SU-DHL-6 (cell line): ENCODE measurements at regions not wholly inside any gene's neighbourhood (a gene's known extent, or its start where the extent isn't known, plus 50 kb on each side); places are given as distances from the start of the nearest gene placed in this dataset.

Source experiments
- H2AFZ ChIP-seq: fragments of 200-600 bp; sonication (generic); 2 replicates; pipeline ENCODE4 v1.6.1; 2014; ENCODE audit warnings: low read depth, mild to moderate bottlenecking, moderate library complexity, mixed read lengths, antibody characterized with exemption, low read length; ENCODE audit not compliant: severe bottlenecking
- H3F3A ChIP-seq: fragments of 200-600 bp; shearing (Covaris generic); 2 replicates; pipeline ENCODE4 v1.6.0; 2016; ENCODE audit warnings: antibody characterized with exemption, mild to moderate bottlenecking; ENCODE audit not compliant: insufficient read depth
- H3K27ac ChIP-seq: fragments of 200-600 bp; sonication (generic); 2 replicates; pipeline ENCODE4 v1.5.1; 2016; ENCODE audit warnings: low read depth, mild to moderate bottlenecking, low read length, moderate library complexity, mixed read lengths
- H3K27me3 ChIP-seq: fragments of 200-600 bp; sonication (generic), shearing (Covaris generic); 2 replicates; pipeline ENCODE4 v1.6.0; 2014; ENCODE audit warnings: mild to moderate bottlenecking, low read length
- H3K36me3 ChIP-seq: fragments of 200-600 bp; sonication (generic); 2 replicates; pipeline ENCODE4 v1.6.1; 2014; ENCODE audit warnings: mild to moderate bottlenecking, low read length, mixed read lengths
- H3K4me2 ChIP-seq: fragments of 300-600, 200-600 bp; shearing (Covaris generic), sonication (generic); 2 replicates; pipeline ENCODE4 v1.6.0; 2014; ENCODE audit warnings: low read length, low read depth, mild to moderate bottlenecking; ENCODE audit not compliant: poor library complexity, severe bottlenecking
- H3K4me3 ChIP-seq: fragments of 200-600 bp; sonication (generic); 2 replicates; pipeline ENCODE4 v1.5.1; 2014; ENCODE audit warnings: antibody characterized with exemption, low read length, mild to moderate bottlenecking, mixed read lengths; ENCODE audit not compliant: insufficient read depth, poor library complexity, severe bottlenecking
- H3K79me2 ChIP-seq: fragments of 200-600 bp; sonication (generic); 2 replicates; pipeline ENCODE4 v1.6.1; 2014; ENCODE audit warnings: mild to moderate bottlenecking, low read length, moderate library complexity; ENCODE audit not compliant: insufficient read depth
- H3K9ac ChIP-seq: fragments of 200-600 bp; sonication (generic); 2 replicates; pipeline ENCODE4 v1.7.0; 2014; ENCODE audit warnings: mild to moderate bottlenecking, low read length
- H3K9me2 ChIP-seq: fragments of 200-600 bp; sonication (generic); replicated peaks from 2 replicates; pipeline ENCODE4 v1.6.1; 2014; ENCODE audit warnings: low read length; ENCODE audit not compliant: insufficient read depth
- H3K9me3 ChIP-seq: fragments of 200-600 bp; sonication (generic); 2 replicates; pipeline ENCODE4 v1.6.1; 2014; ENCODE audit warnings: low read length, mixed read lengths; ENCODE audit not compliant: insufficient read depth
- H4K20me1 ChIP-seq: fragments of 200-600 bp; sonication (generic); 2 replicates; pipeline ENCODE4 v1.6.1; 2014; ENCODE audit warnings: low read depth, mild to moderate bottlenecking, antibody characterized with exemption, low read length, moderate library complexity, mixed read lengths
- EZH2phosphoT487 ChIP-seq: fragments of 200-600 bp; sonication (generic), shearing (Covaris generic); conservative IDR thresholded peaks from 2 replicates; pipeline ENCODE4 v1.6.1; 2018; ENCODE audit warnings: mild to moderate bottlenecking, antibody characterized with exemption, low read length, moderate library complexity, mixed read lengths
- TF ChIP-seq, protein P1 (sequence below): fragments of 200-600 bp; sonication (generic); IDR thresholded peaks from one replicate; pipeline ENCODE4 v1.5.1; 2017; ENCODE audit warnings: antibody characterized with exemption, mild to moderate bottlenecking, low read length, moderate library complexity; ENCODE audit not compliant: insufficient read depth, poor library complexity, severe bottlenecking

DNA sequence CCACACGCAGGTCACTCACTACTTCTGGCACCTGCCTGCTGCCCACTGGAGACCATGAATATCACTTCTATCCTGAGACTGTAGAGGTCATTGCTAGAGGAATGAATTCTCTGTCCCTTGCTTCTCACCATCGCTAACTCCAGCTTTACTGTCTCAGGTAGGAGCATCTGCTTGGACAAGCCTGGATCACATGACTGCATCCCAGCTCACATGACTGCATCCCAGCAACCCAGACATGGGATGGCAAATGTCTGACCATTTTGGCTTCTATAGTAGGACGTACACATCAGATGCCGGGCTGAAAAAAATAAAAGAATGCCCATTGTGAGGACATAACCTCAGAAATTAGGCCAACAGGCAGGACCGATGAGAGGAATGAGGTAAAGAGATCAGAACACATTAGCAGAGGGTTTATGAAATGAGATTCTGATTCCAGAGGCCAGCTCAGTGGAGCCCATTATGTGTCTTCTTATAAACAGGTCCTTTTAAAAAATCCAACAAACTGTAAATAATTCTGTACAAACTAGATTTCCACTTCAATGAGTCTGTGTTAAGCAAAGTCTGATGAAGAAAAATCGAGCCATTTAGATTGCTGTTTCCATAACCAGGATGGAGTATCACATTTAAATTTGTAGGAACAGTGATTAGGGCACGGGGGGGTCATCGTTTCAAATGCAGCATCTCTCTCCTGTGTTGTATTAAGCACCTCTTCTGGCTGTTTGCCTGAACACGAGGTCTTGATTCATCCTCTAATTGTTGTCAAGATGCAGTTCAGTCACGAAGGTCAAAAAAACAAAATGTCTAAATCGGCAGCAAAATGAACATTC, 126.7 kb downstream of the MTHFS start:
- no peak overlapping the region for H3K27ac ChIP-seq
- H3K4me2 ChIP-seq, result no peak overlapping the region
- H3K4me3 ChIP-seq, result no peak overlapping the region
- H3K9me3 ChIP-seq, result no peaks in the 10 kb centered on the region
- H3K27me3 ChIP-seq, result no peaks in the 10 kb centered on the region
- no peak overlapping the region for H2AFZ ChIP-seq
- H3K79me2 ChIP-seq, result no peaks in the 10 kb centered on the region
- H3K9ac ChIP-seq, result no peak overlapping the region
- H4K20me1 ChIP-seq, result no peaks in the 10 kb centered on the region
- no peaks in the 10 kb centered on the region for H3K36me3 ChIP-seq
- H3F3A ChIP-seq, result no peaks in the 10 kb centered on the region
- TF ChIP-seq, protein P1, sequence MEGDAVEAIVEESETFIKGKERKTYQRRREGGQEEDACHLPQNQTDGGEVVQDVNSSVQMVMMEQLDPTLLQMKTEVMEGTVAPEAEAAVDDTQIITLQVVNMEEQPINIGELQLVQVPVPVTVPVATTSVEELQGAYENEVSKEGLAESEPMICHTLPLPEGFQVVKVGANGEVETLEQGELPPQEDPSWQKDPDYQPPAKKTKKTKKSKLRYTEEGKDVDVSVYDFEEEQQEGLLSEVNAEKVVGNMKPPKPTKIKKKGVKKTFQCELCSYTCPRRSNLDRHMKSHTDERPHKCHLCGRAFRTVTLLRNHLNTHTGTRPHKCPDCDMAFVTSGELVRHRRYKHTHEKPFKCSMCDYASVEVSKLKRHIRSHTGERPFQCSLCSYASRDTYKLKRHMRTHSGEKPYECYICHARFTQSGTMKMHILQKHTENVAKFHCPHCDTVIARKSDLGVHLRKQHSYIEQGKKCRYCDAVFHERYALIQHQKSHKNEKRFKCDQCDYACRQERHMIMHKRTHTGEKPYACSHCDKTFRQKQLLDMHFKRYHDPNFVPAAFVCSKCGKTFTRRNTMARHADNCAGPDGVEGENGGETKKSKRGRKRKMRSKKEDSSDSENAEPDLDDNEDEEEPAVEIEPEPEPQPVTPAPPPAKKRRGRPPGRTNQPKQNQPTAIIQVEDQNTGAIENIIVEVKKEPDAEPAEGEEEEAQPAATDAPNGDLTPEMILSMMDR, result no peak
- TF ChIP-seq EZH2phosphoT487, result no peak
- no peaks in the 10 kb centered on the region for H3K9me2 ChIP-seq

DNA sequence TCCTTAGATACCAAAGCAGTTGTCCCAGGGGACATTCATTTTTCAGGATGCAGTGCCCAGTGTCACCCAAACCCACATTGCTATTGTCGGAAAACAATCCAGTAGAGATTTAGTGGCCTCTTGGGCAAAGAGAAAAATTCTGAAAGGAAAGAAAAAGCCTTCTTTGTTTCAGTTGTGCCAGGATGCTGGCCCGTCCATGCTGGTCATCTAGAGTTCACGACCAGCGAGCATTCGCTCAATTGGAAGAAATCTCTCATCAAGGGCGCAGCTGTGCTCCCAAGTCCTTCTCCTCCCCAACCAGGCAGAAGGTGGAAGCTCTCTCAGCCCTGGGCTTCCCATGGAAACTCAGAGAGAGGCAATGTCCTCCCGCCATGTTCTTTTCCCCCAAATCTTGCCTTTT, 123.7 kb downstream of the MTHFS start:
- no peaks in the 10 kb centered on the region for H3K27me3 ChIP-seq
- H3K4me2 ChIP-seq, result no peak overlapping the region
- H3K79me2 ChIP-seq, result no peaks in the 10 kb centered on the region
- no peak overlapping the region for H3K27ac ChIP-seq
- no peaks in the 10 kb centered on the region for H3F3A ChIP-seq
- H4K20me1 ChIP-seq, result no peaks in the 10 kb centered on the region
- no peak overlapping the region for H3K4me3 ChIP-seq
- H3K9me2 ChIP-seq, result no peaks in the 10 kb centered on the region
- TF ChIP-seq EZH2phosphoT487, result no peak
- TF ChIP-seq, protein P1, result no peak
- H3K36me3 ChIP-seq, result no peaks in the 10 kb centered on the region
- H3K9me3 ChIP-seq, result no peaks in the 10 kb centered on the region
- no peak overlapping the region for H3K9ac ChIP-seq
- no peak overlapping the region for H2AFZ ChIP-seq

DNA sequence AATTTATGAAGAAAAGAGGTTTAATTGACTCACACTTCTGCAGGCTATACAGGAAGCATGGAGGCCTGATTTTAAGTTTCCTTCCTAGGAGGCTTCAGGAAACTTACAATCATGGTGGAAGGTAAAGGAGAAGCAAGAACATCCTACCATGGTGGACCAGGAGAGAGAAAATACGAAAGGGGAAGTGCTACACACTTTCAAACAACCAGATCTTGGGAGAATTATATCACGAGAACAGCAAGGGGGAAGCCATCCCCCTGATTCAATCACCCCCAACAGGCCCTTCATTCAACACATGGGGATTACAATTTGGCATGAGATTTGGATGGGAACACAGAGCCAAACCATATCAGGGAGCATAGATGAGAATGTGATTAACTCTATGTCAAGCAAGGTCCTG, 121.0 kb downstream of the MTHFS start:
- H3K9me3 ChIP-seq, result no peaks in the 10 kb centered on the region
- no peaks in the 10 kb centered on the region for H3K27me3 ChIP-seq
- H3F3A ChIP-seq, result no peaks in the 10 kb centered on the region
- no peaks in the 10 kb centered on the region for H3K79me2 ChIP-seq
- TF ChIP-seq, protein P1, result no peak
- TF ChIP-seq EZH2phosphoT487, result no peak
- H2AFZ ChIP-seq, result no peak overlapping the region
- no peak overlapping the region for H3K4me3 ChIP-seq
- H4K20me1 ChIP-seq, result no peaks in the 10 kb centered on the region
- H3K9ac ChIP-seq, result no peak overlapping the region
- no peak overlapping the region for H3K4me2 ChIP-seq
- H3K27ac ChIP-seq, result no peak overlapping the region
- no peaks in the 10 kb centered on the region for H3K9me2 ChIP-seq
- no peaks in the 10 kb centered on the region for H3K36me3 ChIP-seq
